WTC11 (cell line): ENCODE measurements at regions not wholly inside any gene's neighbourhood (a gene's known extent, or its start where the extent isn't known, plus 50 kb on each side); places are given as distances from the start of the nearest gene placed in this dataset.

ENCODE experiments used
- ATAC-seq: fragments of 200-7000 bp; cut with Tn5 transposase; 2 replicates; pipeline ENCODE4 v1.10.0; 2021; ENCODE audit warnings: mild to moderate bottlenecking, moderate library complexity
- CTCF ChIA-PET: fragments of 300-600 bp; sonication (Branson Sonifier 250); formaldehyde crosslinking; loops from one replicate; lab custom pipeline; 2021; ENCODE audit warnings: antibody characterized with exemption; lab: Charles Lee
- POLR2A ChIA-PET: fragments of 350-600 bp; sonication (Branson Sonifier 250); formaldehyde crosslinking; loops from one replicate; lab custom pipeline; 2021; ENCODE audit warnings: antibody characterized with exemption; lab: Charles Lee
- DNase-seq: peaks from one replicate; pipeline ENCODE4 v3.0.0; 2021; ENCODE audit warnings: low spot score
- H3K27ac Mint-ChIP-seq: 2 replicates; pipeline ENCODE4 v1.8.0; 2021; ENCODE audit warnings: mixed read lengths
- H3K27me3 Mint-ChIP-seq: 2 replicates; pipeline ENCODE4 v1.8.0; 2021; ENCODE audit warnings: low read depth, mild to moderate bottlenecking, moderate library complexity, mixed read lengths
- H3K36me3 Mint-ChIP-seq: 2 replicates; pipeline ENCODE4 v1.8.0; 2021; ENCODE audit warnings: mixed read lengths
- H3K4me1 Mint-ChIP-seq: 2 replicates; pipeline ENCODE4 v1.8.0; 2022; ENCODE audit warnings: mixed read lengths
- H3K4me3 Mint-ChIP-seq: 2 replicates; pipeline ENCODE4 v1.8.0; 2021; ENCODE audit warnings: mild to moderate bottlenecking, moderate library complexity, mixed read lengths
- H3K9me3 Mint-ChIP-seq: 2 replicates; pipeline ENCODE4 v1.8.0; 2021; ENCODE audit warnings: mixed read lengths
- ATF1 ChIP-seq: sonication (generic); formaldehyde crosslinking; IDR thresholded peaks from 2 replicates; pipeline ENCODE4 v1.8.1; 2023; ENCODE audit warnings: mild to moderate bottlenecking, moderate library complexity, missing genetic modification reagents
- CDX4 ChIP-seq: fragments of 250-450 bp; sonication (Bioruptor Pico); IDR thresholded peaks from 2 replicates; pipeline ENCODE4 v1.9.0; 2021; ENCODE audit warnings: moderate library complexity, mild to moderate bottlenecking, inconsistent platforms, borderline replicate concordance
- CREM ChIP-seq: sonication (generic); formaldehyde crosslinking; IDR thresholded peaks from 2 replicates; pipeline ENCODE4 v1.8.1; 2022; ENCODE audit warnings: mild to moderate bottlenecking, missing genetic modification reagents, moderate library complexity
- ELF4 ChIP-seq: sonication (generic); formaldehyde crosslinking; IDR thresholded peaks from 2 replicates; pipeline ENCODE4 v1.8.1; 2022; ENCODE audit warnings: low read depth, mild to moderate bottlenecking, moderate library complexity, missing genetic modification reagents
- EMX1 ChIP-seq: fragments of 250-450 bp; sonication (Bioruptor Pico); IDR thresholded peaks from 2 replicates; pipeline ENCODE4 v1.8.0; 2021; ENCODE audit warnings: mild to moderate bottlenecking
- GRHL2 ChIP-seq: fragments of 250-450 bp; sonication (Bioruptor Pico); IDR thresholded peaks from 2 replicates; pipeline ENCODE4 v1.8.0; 2022; ENCODE audit warnings: mild to moderate bottlenecking, moderate library complexity; ENCODE audit not compliant: insufficient replicate concordance, severe bottlenecking
- IRF2 ChIP-seq: sonication (generic); formaldehyde crosslinking; IDR thresholded peaks from 2 replicates; pipeline ENCODE4 v1.8.0; 2022; ENCODE audit warnings: low read depth, missing genetic modification reagents, borderline replicate concordance
- KAT7 ChIP-seq: sonication (generic); formaldehyde crosslinking; IDR thresholded peaks from 2 replicates; pipeline ENCODE4 v1.8.1; 2023; ENCODE audit warnings: missing genetic modification reagents, mild to moderate bottlenecking, borderline replicate concordance
- MYBL2 ChIP-seq: sonication (generic); formaldehyde crosslinking; IDR thresholded peaks from 2 replicates; pipeline ENCODE4 v1.8.1; 2023; ENCODE audit warnings: mild to moderate bottlenecking, moderate library complexity, missing genetic modification reagents
- NFATC4 ChIP-seq: fragments of 250-450 bp; sonication (Bioruptor Pico); IDR thresholded peaks from 2 replicates; pipeline ENCODE4 v1.9.0; 2021; ENCODE audit warnings: mild to moderate bottlenecking
- NR3C1 ChIP-seq: sonication (generic); formaldehyde crosslinking; conservative IDR thresholded peaks from 2 replicates; pipeline ENCODE4 v1.8.1; 2023; ENCODE audit warnings: low read depth, mild to moderate bottlenecking, missing genetic modification reagents
- RELA ChIP-seq: sonication (generic); formaldehyde crosslinking; IDR thresholded peaks from 2 replicates; pipeline ENCODE4 v1.8.1; 2022; ENCODE audit warnings: missing genetic modification reagents, mild to moderate bottlenecking, borderline replicate concordance
- TEAD1 ChIP-seq: sonication (generic); formaldehyde crosslinking; IDR thresholded peaks from 2 replicates; pipeline ENCODE4 v1.8.0; 2022; ENCODE audit warnings: mild to moderate bottlenecking, missing genetic modification reagents
- TEAD4 ChIP-seq: sonication (generic); formaldehyde crosslinking; IDR thresholded peaks from 2 replicates; pipeline ENCODE4 v1.8.0; 2022; ENCODE audit warnings: mild to moderate bottlenecking, missing genetic modification reagents
- ZNF138 ChIP-seq: sonication (generic); formaldehyde crosslinking; conservative IDR thresholded peaks from 2 replicates; pipeline ENCODE4 v1.8.1; 2022; ENCODE audit warnings: mild to moderate bottlenecking, moderate library complexity, missing genetic modification reagents
- ZNF317 ChIP-seq: sonication (generic); formaldehyde crosslinking; IDR thresholded peaks from 2 replicates; pipeline ENCODE4 v1.8.1; 2023; ENCODE audit warnings: low read depth, mild to moderate bottlenecking, moderate library complexity, missing genetic modification reagents, borderline replicate concordance
- ZNF416 ChIP-seq: fragments of 250-450 bp; sonication (Bioruptor Pico); IDR thresholded peaks from 2 replicates; pipeline ENCODE4 v1.9.0; 2021; ENCODE audit warnings: mild to moderate bottlenecking, inconsistent platforms
- TF ChIP-seq, protein P1 (sequence below): fragments of 250-450 bp; sonication (Bioruptor Pico); IDR thresholded peaks from 2 replicates; pipeline ENCODE4 v1.8.0; 2021; ENCODE audit warnings: mild to moderate bottlenecking
- TF ChIP-seq, protein P2 (sequence below): sonication (generic); formaldehyde crosslinking; IDR thresholded peaks from 2 replicates; pipeline ENCODE4 v1.8.0; 2022; ENCODE audit warnings: mild to moderate bottlenecking, missing genetic modification reagents
- TF ChIP-seq, protein P3 (sequence below): sonication (generic); formaldehyde crosslinking; IDR thresholded peaks from 2 replicates; pipeline ENCODE4 v1.8.1; 2023; ENCODE audit warnings: mild to moderate bottlenecking, missing genetic modification reagents, moderate library complexity
- TF ChIP-seq, protein P4 (sequence below): fragments of 250-450 bp; sonication (Bioruptor Pico); conservative IDR thresholded peaks from 2 replicates; pipeline ENCODE4 v1.9.0; 2021; ENCODE audit warnings: mild to moderate bottlenecking
- TF ChIP-seq, protein P5 (sequence below): sonication (generic); formaldehyde crosslinking; conservative IDR thresholded peaks from 2 replicates; pipeline ENCODE4 v1.8.1; 2022; ENCODE audit warnings: mild to moderate bottlenecking, missing genetic modification reagents
- TF ChIP-seq, protein P6 (sequence below): sonication (generic); formaldehyde crosslinking; IDR thresholded peaks from 2 replicates; pipeline ENCODE4 v1.8.0; 2022; ENCODE audit warnings: missing genetic modification reagents

DNA sequence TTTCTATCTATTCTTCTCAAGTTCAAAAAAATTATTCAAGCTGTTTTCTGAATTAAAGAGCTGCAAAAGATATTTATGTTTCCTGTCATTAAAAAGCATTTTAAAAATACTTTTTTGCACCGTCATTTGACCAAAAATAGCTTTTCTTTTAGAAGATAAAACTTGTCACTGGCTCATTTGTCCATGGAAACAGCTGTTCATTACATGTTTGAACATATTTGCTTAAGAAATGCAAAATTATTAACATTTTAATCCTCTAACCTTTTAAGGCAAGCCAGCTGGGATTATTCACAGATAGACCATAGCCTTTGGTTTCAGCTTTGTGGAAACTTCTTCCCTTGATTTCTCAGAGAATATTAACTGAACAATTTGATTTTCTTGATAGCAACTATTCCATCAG is 393.9 kb downstream of the TUSC1 start:
- Mint-ChIP-seq H3K27ac (no peak overlapping the region), H3K4me1 (peaks cover 6% of the 10 kb centered on the region; the same call in 1 of the 2 replicates), H3K36me3 (no peaks in the 10 kb centered on the region), H3K27me3 (no peaks in the 10 kb centered on the region), H3K9me3 (no peaks in the 10 kb centered on the region; the same call in 1 of the 2 replicates)
- no peak for DNase-seq
- no peak for ATAC-seq
- TF ChIP-seq ZNF416 (CRISPR knock-in tag) = no peak
- TF ChIP-seq NFATC4 = no peak
- no peak for TF ChIP-seq RELA (CRISPR knock-in tag)
- TF ChIP-seq IRF2 (CRISPR knock-in tag) = no peak
- TF ChIP-seq EMX1 (CRISPR knock-in tag) = no peak
- TF ChIP-seq, protein P1, sequence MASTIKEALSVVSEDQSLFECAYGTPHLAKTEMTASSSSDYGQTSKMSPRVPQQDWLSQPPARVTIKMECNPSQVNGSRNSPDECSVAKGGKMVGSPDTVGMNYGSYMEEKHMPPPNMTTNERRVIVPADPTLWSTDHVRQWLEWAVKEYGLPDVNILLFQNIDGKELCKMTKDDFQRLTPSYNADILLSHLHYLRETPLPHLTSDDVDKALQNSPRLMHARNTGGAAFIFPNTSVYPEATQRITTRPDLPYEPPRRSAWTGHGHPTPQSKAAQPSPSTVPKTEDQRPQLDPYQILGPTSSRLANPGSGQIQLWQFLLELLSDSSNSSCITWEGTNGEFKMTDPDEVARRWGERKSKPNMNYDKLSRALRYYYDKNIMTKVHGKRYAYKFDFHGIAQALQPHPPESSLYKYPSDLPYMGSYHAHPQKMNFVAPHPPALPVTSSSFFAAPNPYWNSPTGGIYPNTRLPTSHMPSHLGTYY (CRISPR knock-in tag) = no peak
- no peak for TF ChIP-seq TEAD1
- TF ChIP-seq CREM (CRISPR knock-in tag) = no peak
- no peak for TF ChIP-seq TEAD4 (CRISPR knock-in tag)
- TF ChIP-seq ELF4 (CRISPR knock-in tag) = no peak
- TF ChIP-seq, protein P2, sequence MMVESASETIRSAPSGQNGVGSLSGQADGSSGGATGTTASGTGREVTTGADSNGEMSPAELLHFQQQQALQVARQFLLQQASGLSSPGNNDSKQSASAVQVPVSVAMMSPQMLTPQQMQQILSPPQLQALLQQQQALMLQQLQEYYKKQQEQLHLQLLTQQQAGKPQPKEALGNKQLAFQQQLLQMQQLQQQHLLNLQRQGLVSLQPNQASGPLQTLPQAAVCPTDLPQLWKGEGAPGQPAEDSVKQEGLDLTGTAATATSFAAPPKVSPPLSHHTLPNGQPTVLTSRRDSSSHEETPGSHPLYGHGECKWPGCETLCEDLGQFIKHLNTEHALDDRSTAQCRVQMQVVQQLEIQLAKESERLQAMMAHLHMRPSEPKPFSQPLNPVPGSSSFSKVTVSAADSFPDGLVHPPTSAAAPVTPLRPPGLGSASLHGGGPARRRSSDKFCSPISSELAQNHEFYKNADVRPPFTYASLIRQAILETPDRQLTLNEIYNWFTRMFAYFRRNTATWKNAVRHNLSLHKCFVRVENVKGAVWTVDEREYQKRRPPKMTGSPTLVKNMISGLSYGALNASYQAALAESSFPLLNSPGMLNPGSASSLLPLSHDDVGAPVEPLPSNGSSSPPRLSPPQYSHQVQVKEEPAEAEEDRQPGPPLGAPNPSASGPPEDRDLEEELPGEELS (CRISPR knock-in tag) = no peak
- no peak for TF ChIP-seq KAT7 (CRISPR knock-in tag)
- no peak for TF ChIP-seq ZNF317 (CRISPR knock-in tag)
- TF ChIP-seq GRHL2 (CRISPR knock-in tag) = no peak
- TF ChIP-seq, protein P3, sequence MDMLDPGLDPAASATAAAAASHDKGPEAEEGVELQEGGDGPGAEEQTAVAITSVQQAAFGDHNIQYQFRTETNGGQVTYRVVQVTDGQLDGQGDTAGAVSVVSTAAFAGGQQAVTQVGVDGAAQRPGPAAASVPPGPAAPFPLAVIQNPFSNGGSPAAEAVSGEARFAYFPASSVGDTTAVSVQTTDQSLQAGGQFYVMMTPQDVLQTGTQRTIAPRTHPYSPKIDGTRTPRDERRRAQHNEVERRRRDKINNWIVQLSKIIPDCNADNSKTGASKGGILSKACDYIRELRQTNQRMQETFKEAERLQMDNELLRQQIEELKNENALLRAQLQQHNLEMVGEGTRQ (CRISPR knock-in tag) = no peak
- no peak for TF ChIP-seq CDX4 (CRISPR knock-in tag)
- TF ChIP-seq MYBL2 (CRISPR knock-in tag) = no peak
- TF ChIP-seq, protein P4, sequence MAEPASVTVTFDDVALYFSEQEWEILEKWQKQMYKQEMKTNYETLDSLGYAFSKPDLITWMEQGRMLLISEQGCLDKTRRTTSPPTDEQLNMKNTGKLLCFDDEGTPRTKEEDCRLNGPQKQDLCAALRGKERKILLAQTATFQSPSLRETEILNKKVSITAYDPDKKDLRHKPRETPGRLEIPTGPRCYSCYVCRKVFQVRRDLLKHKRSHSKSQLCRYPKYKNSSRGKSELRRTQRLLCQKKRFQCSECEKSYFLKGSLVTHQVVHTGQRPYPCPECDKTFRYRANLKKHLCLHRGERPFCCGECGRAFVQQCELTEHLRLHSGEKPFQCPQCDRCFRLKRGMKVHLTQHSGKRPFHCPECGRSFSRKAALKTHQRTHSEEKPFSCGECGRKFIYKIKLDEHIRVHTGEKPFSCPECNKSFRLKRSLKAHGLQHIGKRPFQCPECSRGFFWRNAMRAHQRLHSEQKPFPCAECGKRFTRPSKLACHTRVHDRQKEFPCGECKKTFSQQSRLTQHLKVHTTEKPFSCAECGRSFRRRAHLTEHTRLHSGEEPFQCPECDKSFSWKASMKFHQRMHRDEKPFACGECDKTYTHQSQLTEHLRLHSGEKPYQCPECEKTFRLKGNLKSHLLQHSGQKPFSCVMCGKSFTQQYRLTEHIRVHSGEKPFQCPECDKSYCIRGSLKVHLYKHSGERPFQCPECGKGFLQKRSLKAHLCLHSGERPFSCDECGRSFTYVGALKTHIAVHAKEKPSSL (CRISPR knock-in tag) = no peak
- TF ChIP-seq, all 79 proteins: peak for 0
- POLR2A ChIA-PET = no interaction called here
- H3K4me3 Mint-ChIP-seq = no peak overlapping the region
- CTCF ChIA-PET = interaction anchor here (1.1 kb wide), 1 partner anchor 291 kb away, joined by 4 read pairs; no protein-coding TSS in a partner anchor

GRCh38 chr9:25282946-25283345 is 395.3 kb downstream of the TUSC1 start:
- Mint-ChIP-seq H3K4me3 (no peak overlapping the region), H3K36me3 (no peaks in the 10 kb centered on the region), H3K4me1 (no peaks in the 10 kb centered on the region; the same call in 1 of the 2 replicates)
- no peak for ATAC-seq
- ChIA-PET CTCF (no interaction called here), POLR2A (no interaction called here)
- TF ChIP-seq ATF1 (CRISPR knock-in tag) (no peak), NR3C1 (CRISPR knock-in tag) (no peak), ZNF138 (no peak)
- TF ChIP-seq, protein P5, sequence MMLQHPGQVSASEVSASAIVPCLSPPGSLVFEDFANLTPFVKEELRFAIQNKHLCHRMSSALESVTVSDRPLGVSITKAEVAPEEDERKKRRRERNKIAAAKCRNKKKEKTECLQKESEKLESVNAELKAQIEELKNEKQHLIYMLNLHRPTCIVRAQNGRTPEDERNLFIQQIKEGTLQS (CRISPR knock-in tag) = no peak
- TF ChIP-seq, protein P6, sequence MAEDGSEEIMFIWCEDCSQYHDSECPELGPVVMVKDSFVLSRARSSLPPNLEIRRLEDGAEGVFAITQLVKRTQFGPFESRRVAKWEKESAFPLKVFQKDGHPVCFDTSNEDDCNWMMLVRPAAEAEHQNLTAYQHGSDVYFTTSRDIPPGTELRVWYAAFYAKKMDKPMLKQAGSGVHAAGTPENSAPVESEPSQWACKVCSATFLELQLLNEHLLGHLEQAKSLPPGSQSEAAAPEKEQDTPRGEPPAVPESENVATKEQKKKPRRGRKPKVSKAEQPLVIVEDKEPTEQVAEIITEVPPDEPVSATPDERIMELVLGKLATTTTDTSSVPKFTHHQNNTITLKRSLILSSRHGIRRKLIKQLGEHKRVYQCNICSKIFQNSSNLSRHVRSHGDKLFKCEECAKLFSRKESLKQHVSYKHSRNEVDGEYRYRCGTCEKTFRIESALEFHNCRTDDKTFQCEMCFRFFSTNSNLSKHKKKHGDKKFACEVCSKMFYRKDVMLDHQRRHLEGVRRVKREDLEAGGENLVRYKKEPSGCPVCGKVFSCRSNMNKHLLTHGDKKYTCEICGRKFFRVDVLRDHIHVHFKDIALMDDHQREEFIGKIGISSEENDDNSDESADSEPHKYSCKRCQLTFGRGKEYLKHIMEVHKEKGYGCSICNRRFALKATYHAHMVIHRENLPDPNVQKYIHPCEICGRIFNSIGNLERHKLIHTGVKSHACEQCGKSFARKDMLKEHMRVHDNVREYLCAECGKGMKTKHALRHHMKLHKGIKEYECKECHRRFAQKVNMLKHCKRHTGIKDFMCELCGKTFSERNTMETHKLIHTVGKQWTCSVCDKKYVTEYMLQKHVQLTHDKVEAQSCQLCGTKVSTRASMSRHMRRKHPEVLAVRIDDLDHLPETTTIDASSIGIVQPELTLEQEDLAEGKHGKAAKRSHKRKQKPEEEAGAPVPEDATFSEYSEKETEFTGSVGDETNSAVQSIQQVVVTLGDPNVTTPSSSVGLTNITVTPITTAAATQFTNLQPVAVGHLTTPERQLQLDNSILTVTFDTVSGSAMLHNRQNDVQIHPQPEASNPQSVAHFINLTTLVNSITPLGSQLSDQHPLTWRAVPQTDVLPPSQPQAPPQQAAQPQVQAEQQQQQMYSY = no peak
- TF ChIP-seq, all 79 proteins: peak for 0
- H3K27me3 Mint-ChIP-seq = no peaks in the 10 kb centered on the region
- H3K27ac Mint-ChIP-seq = no peak overlapping the region
- no peak for DNase-seq
- no peaks in the 10 kb centered on the region for H3K9me3 Mint-ChIP-seq
